ENCODE measurements at regions not wholly inside any gene's neighbourhood (a gene's known extent, or its start where the extent isn't known, plus 50 kb on each side); places are given as distances from the start of the nearest gene placed in this dataset.

DNA sequence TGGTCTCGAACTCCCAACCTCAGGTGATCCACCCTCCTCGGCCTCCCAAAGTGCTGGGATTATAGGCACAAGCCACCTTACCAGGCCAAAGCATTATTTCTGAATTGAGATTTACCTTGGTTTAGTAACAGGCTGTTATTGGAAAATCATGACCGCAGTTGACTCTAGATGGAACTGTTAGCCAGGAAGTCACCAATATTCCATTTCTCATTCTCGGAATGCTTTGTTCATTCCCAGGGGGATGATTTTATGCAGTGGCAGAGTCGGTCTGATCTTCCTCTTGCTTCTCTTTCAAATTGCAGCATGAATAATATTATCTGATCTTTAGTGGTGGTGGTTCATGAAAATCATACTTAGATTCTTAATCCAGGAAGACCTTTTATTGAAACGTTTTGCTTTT lies 195.5 kb upstream of the MBNL1 start:
- no peak overlapping the region for H3K4me3 ChIP-seq
- WGBS, 2 donors = 41 to 60% methylated on average over 5 to 6 of the region's 6 CpGs
- no peaks in the 10 kb centered on the region for H3K4me1 ChIP-seq
- H3K27me3 ChIP-seq = no peaks in the 10 kb centered on the region
- TF ChIP-seq, protein P1, sequence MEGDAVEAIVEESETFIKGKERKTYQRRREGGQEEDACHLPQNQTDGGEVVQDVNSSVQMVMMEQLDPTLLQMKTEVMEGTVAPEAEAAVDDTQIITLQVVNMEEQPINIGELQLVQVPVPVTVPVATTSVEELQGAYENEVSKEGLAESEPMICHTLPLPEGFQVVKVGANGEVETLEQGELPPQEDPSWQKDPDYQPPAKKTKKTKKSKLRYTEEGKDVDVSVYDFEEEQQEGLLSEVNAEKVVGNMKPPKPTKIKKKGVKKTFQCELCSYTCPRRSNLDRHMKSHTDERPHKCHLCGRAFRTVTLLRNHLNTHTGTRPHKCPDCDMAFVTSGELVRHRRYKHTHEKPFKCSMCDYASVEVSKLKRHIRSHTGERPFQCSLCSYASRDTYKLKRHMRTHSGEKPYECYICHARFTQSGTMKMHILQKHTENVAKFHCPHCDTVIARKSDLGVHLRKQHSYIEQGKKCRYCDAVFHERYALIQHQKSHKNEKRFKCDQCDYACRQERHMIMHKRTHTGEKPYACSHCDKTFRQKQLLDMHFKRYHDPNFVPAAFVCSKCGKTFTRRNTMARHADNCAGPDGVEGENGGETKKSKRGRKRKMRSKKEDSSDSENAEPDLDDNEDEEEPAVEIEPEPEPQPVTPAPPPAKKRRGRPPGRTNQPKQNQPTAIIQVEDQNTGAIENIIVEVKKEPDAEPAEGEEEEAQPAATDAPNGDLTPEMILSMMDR (IDR thresholded peaks at IDR 0.05) = no peak
- no peak for TF ChIP-seq POLR2A (IDR thresholded peaks at IDR 0.05)
- no peaks in the 10 kb centered on the region for H3K36me3 ChIP-seq (ENCODE audit: low read depth, missing control alignments)
- H3K27ac ChIP-seq = no peak overlapping the region
- intact Hi-C loops (cut with DNase I; ENCODE audit: low total_unique reads) = no loop called here
- H3K9me3 ChIP-seq = no peaks in the 10 kb centered on the region
- no peak for DNase-seq

DNA sequence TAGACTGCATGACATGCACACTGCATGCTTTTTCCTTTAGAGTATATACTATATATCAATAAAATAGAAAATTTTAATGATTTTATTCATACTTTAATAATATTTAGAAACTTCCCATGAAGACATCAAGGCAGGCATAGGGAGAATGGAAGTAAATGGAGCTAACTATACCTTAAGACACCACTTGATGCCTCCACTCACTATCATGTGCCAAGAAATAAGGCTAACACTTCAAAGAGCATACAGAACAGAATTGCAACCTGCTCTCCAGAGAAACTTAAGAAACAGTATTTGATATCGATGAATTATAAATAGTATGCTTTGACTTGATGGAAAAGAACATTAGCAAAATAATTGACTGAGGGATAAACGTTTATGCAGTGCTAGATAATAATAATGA lies 192.6 kb upstream of the MBNL1 start:
- Histone ChIP-seq H3K27ac (no peak overlapping the region), H3K27me3 (no peaks in the 10 kb centered on the region), H3K4me3 (no peak overlapping the region), H3K4me1 (no peaks in the 10 kb centered on the region), H3K36me3 (ENCODE audit: low read depth, missing control alignments) (no peaks in the 10 kb centered on the region), H3K9me3 (no peaks in the 10 kb centered on the region)
- 86 to 89% methylated on average over 2 of the region's 2 CpGs for WGBS, 2 donors
- intact Hi-C loops (cut with DNase I; ENCODE audit: low total_unique reads) = no loop called here
- DNase-seq = no peak
- TF ChIP-seq, protein P1 (IDR thresholded peaks at IDR 0.05) = no peak
- TF ChIP-seq POLR2A (IDR thresholded peaks at IDR 0.05) = no peak

DNA sequence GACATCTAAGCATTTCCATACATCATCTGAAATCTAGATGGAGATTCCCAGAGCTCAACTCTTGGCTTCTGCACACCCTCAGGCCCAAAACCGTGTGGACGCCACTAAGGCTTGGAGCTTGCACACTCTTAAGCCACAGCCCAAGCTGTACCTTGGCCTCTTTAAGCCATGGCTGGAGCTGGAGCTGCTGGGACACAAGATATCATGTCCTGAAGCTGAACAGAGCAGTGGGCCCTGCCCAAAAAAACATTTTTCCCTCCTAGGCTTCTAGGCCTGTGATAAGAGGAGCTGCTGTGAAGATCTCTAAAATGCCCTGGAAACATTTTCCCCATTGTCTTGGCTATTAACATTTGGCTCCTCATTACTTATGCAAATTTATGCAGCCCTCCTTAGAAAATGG lies 188.7 kb upstream of the MBNL1 start:
- TF ChIP-seq POLR2A (IDR thresholded peaks at IDR 0.05) = no peak
- TF ChIP-seq, protein P1 (IDR thresholded peaks at IDR 0.05) = no peak
- no peaks in the 10 kb centered on the region for H3K27me3 ChIP-seq
- H3K36me3 ChIP-seq (ENCODE audit: low read depth, missing control alignments) = no peaks in the 10 kb centered on the region
- H3K27ac ChIP-seq = no peak overlapping the region
- no peak for DNase-seq
- no peaks in the 10 kb centered on the region for H3K9me3 ChIP-seq
- WGBS, 2 donors = 97 to 100% methylated on average over 2 of the region's 2 CpGs
- H3K4me1 ChIP-seq = no peaks in the 10 kb centered on the region
- H3K4me3 ChIP-seq = no peak overlapping the region
- intact Hi-C loops (cut with DNase I; ENCODE audit: low total_unique reads) = no loop called here

DNA sequence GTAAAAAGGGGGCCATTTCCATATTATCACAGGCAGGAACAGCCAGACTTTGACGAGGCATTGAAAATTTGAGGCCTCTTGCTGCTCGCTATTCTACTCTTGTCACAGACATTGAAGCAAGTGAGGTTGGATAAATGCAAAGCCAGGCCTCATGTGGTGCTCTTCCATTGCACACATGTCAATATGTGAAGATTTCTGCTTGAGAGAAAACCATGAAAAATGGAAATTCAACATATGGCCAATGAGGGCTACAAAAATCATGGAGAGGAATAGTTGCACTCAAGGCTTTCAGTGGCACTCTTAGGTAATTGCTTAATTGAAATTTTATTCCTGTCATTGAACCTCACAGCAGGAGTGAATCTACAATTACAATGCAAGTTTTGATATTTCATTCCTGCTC lies 185.6 kb upstream of the MBNL1 start:
- Histone ChIP-seq H3K36me3 (ENCODE audit: low read depth, missing control alignments) (no peaks in the 10 kb centered on the region), H3K4me3 (no peak overlapping the region), H3K9me3 (no peaks in the 10 kb centered on the region), H3K27ac (no peak overlapping the region), H3K27me3 (no peaks in the 10 kb centered on the region), H3K4me1 (no peaks in the 10 kb centered on the region)
- WGBS, 2 donors = 93 to 95% methylated on average over 2 of the region's 2 CpGs
- no peak for DNase-seq
- TF ChIP-seq POLR2A (IDR thresholded peaks at IDR 0.05) = no peak
- TF ChIP-seq, protein P1 (IDR thresholded peaks at IDR 0.05) = no peak
- intact Hi-C loops (cut with DNase I; ENCODE audit: low total_unique reads) = no loop called here

DNA sequence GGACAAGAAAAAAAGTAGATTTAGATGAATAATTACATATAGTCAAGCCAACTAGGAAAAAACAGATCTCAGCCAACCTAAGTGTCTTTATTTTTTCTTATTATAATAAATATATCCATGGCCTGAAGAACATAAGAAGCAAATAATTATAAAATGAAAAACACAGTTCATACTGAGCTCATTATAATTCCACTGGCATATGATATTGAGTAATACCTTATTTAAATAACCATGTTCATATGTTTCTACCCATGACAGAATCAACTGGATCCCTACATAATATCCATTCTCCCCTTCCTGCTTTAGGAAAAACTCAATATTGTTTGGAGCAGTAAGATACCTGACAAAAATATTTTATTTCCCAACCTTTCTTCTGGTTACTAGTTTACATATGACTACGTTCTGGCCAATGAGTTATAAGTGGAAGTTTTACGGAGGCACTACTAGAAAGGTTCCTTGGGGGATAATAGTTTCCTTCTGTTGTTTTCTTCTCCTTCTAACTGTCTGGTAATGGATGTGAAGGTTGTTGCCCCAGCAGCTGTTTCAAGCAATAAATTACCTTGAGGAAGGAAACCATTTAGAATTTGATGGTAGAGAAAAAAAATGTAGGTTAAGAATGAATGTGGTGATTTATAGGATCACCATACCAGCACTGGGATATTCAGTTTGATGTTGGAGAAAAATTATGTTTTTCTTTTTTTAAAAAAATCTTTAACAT lies 184.1 kb upstream of the MBNL1 start:
- Histone ChIP-seq H3K4me3 (no peak overlapping the region), H3K9me3 (no peaks in the 10 kb centered on the region), H3K27me3 (no peaks in the 10 kb centered on the region), H3K4me1 (no peaks in the 10 kb centered on the region), H3K36me3 (ENCODE audit: low read depth, missing control alignments) (no peaks in the 10 kb centered on the region), H3K27ac (no peak overlapping the region)
- intact Hi-C loops (cut with DNase I; ENCODE audit: low total_unique reads) = no loop called here
- WGBS, 2 donors = 76 to 78% methylated on average over 2 of the region's 2 CpGs
- DNase-seq = no peak
- TF ChIP-seq, protein P1 (IDR thresholded peaks at IDR 0.05) = no peak
- no peak for TF ChIP-seq POLR2A (IDR thresholded peaks at IDR 0.05)
